Tibial artery (tissue), 4 donors: ENCODE measurements at regions not wholly inside any gene's neighbourhood (a gene's known extent, or its start where the extent isn't known, plus 50 kb on each side); places are given as distances from the start of the nearest gene placed in this dataset.

Experiments used
- DNase-seq, 2 donors: peaks; one replicate each; pipeline ENCODE4 v3.0.0-alpha.2; 2019
- H3K27ac ChIP-seq, 2 donors: fragments of 200-600 bp; sonication (generic) in 1 of 2; 1 replicate in 1 of 2; 2 replicates in 1 of 2; pipeline ENCODE4 v1.5.1; 2018 to 2019; ENCODE audit warnings: mild to moderate bottlenecking in 1 of 2
- H3K27me3 ChIP-seq, 2 donors: fragments of 200-600 bp; sonication (generic) in 1 of 2; one replicate each; pipeline versions ENCODE4 v1.5.1 to v1.6.0; 2016 to 2019
- H3K36me3 ChIP-seq, 3 donors: fragments of 200-600 bp; sonication (generic) in 2 of 3; one replicate each; pipeline ENCODE4 v1.5.1; 2016 to 2019; ENCODE audit warnings: mild to moderate bottlenecking in 2 of 3
- H3K4me1 ChIP-seq, 4 donors: fragments of 200-600 bp; sonication (generic) in 2 of 4; 1 replicate in 3 of 4; 2 replicates in 1 of 4; pipeline ENCODE4 v1.5.1; 2016 to 2019
- H3K4me3 ChIP-seq, 2 donors: fragments of 200-600 bp; sonication (generic) in 1 of 2; 1 replicate in 1 of 2; 2 replicates in 1 of 2; pipeline ENCODE4 v1.5.1; 2018 to 2019; ENCODE audit warnings: mild to moderate bottlenecking in 2 of 2
- H3K9me3 ChIP-seq, 3 donors: fragments of 200-600 bp; sonication (generic) in 1 of 3; one replicate each; pipeline ENCODE4 v1.5.1; 2016 to 2019
- intact Hi-C: fragments of 100-400 bp; cut with DNase I; formaldehyde crosslinking; loops from one replicate; pipeline ENCODE4 v1.15.0; 2023; ENCODE audit warnings: low total_unique reads
- TF ChIP-seq, protein P1 (sequence below), 2 experiments: fragments of 200-600 bp in 1 of 2; fragments of 450-650 bp in 1 of 2; IDR thresholded peaks; one replicate each; pipeline ENCODE4 v1.5.1; 2017 to 2019; ENCODE audit warnings: antibody characterized with exemption in 2 of 2, mild to moderate bottlenecking in 1 of 2, moderate library complexity in 1 of 2

DNA sequence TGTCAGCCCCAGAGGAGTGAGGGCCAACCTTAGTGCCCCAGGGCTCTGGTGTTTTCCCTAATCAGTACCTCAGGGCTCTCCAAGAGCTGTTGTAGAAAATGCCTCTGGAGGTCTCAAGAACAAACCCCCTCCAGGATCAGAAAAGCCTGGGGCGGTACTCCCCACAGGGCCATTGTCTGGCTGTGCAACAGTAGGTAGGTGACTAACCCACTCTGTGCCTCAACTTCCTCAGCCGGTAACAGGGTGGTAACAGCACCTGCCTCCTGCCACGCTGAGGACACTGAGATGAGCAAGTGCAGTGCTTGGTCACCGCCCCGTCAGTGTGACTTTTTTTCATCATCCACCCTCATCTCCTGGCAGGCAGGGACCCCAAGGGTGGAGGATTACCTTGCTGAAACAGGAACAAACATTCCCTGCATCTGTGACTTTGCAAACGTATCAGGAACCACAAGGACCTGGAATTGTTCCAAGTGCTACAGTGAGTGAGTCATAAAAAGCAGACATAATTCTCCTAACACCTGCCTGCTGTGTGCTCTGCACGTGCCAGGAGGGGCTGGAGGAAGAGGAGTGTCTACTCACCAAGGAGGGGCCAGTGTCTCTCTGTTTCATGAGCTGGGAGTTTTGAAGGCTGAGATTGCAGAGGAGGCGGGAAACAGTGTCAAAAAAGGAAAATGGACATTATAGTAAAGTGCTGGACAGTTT lies 440.8 kb downstream of the NPHP4 start:
- Histone ChIP-seq H3K4me3 (no peak overlapping the region), H3K27me3 (peaks cover 0 to 6% of the 10 kb centered on the region in 2 donors), H3K4me1 (no peaks in the 10 kb centered on the region), H3K9me3 (no peaks in the 10 kb centered on the region), H3K36me3 (no peaks in the 10 kb centered on the region), H3K27ac (no peak overlapping the region)
- DNase-seq = no peak
- TF ChIP-seq, protein P1, sequence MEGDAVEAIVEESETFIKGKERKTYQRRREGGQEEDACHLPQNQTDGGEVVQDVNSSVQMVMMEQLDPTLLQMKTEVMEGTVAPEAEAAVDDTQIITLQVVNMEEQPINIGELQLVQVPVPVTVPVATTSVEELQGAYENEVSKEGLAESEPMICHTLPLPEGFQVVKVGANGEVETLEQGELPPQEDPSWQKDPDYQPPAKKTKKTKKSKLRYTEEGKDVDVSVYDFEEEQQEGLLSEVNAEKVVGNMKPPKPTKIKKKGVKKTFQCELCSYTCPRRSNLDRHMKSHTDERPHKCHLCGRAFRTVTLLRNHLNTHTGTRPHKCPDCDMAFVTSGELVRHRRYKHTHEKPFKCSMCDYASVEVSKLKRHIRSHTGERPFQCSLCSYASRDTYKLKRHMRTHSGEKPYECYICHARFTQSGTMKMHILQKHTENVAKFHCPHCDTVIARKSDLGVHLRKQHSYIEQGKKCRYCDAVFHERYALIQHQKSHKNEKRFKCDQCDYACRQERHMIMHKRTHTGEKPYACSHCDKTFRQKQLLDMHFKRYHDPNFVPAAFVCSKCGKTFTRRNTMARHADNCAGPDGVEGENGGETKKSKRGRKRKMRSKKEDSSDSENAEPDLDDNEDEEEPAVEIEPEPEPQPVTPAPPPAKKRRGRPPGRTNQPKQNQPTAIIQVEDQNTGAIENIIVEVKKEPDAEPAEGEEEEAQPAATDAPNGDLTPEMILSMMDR (IDR thresholded peaks at IDR 0.05) = no peak
- intact Hi-C loops = no loop called here

DNA sequence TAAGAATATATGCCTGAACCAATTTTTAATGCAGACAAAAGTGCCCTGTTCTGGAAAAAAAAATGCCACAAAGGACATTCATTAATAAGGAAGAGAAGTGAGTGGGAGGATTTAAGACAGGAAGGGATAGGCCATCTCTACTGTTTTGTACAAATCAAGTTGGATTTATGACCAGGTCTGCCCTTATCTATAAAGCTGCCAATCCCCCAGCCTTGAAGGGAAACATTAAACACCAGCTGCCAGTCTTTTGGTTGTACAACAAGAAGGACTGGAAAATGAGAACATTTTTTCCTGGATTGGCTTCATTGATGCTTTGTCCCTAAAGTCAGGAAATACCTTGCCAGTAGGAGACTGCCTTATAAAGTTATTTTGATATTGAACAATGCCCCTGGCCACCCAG lies 444.0 kb downstream of the NPHP4 start:
- no peak overlapping the region for H3K27ac ChIP-seq
- no peaks in the 10 kb centered on the region for H3K4me1 ChIP-seq
- H3K27me3 ChIP-seq = peaks cover 0 to 12% of the 10 kb centered on the region in 2 donors
- H3K36me3 ChIP-seq = no peaks in the 10 kb centered on the region
- no peak for DNase-seq
- H3K9me3 ChIP-seq = no peaks in the 10 kb centered on the region
- intact Hi-C loops = no loop called here
- TF ChIP-seq, protein P1 (IDR thresholded peaks at IDR 0.05) = no peak
- H3K4me3 ChIP-seq = no peak overlapping the region

DNA sequence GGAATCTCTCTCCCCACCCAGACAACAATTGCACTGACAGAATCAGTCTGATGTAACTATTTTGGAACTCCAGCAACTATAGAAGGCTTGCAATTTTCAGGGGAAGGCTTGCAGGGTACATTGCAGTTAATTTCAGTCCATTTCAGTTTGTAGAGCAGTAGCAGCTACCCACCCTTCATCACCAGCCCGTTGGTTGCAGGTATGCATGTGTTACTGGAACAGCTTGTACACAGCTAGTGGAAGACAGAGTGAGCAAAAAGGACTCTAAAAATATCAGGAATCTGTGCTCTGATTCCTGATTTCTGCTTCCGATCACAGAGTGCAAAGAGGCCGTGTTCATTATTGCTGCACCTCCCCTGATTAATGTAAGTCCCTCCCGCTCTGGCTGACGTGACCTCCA lies 449.0 kb downstream of the NPHP4 start:
- Histone ChIP-seq H3K27me3 (peaks cover 0 to 9% of the 10 kb centered on the region in 2 donors), H3K4me1 (no peaks in the 10 kb centered on the region), H3K4me3 (no peak overlapping the region), H3K9me3 (no peaks in the 10 kb centered on the region), H3K27ac (no peak overlapping the region), H3K36me3 (no peaks in the 10 kb centered on the region)
- no peak for DNase-seq
- TF ChIP-seq, protein P1 (IDR thresholded peaks at IDR 0.05) = no peak
- intact Hi-C loops = no loop called here

DNA sequence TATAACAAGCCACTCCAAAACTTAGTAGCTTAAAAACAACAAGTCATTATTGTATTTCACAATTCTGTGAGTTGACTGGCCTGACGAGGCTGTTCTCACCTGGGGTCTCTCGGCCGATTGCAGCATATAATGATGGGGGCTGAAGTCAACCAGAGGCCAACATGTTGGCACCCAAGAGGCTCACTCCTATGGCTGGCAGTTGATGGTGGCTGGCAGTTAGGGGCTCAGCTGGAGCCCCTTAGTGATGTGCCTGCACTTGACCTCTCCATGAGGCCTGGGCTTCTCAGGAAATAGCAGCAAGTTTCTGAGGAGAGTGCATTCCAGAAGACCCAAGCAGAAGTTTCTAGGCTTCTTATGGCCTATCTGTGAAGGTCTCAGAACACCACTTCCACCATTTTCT lies 459.4 kb downstream of the NPHP4 start:
- TF ChIP-seq, protein P1 (IDR thresholded peaks at IDR 0.05) = no peak
- Histone ChIP-seq H3K27me3 (peaks cover 0 to 3% of the 10 kb centered on the region in 2 donors), H3K36me3 (no peaks in the 10 kb centered on the region), H3K27ac (no peak overlapping the region), H3K4me3 (no peak overlapping the region), H3K9me3 (peaks cover 5 to 9% (median 9%) of the 10 kb centered on the region in 3 donors), H3K4me1 (no peaks in the 10 kb centered on the region)
- intact Hi-C loops = no loop called here
- DNase-seq = no peak

DNA sequence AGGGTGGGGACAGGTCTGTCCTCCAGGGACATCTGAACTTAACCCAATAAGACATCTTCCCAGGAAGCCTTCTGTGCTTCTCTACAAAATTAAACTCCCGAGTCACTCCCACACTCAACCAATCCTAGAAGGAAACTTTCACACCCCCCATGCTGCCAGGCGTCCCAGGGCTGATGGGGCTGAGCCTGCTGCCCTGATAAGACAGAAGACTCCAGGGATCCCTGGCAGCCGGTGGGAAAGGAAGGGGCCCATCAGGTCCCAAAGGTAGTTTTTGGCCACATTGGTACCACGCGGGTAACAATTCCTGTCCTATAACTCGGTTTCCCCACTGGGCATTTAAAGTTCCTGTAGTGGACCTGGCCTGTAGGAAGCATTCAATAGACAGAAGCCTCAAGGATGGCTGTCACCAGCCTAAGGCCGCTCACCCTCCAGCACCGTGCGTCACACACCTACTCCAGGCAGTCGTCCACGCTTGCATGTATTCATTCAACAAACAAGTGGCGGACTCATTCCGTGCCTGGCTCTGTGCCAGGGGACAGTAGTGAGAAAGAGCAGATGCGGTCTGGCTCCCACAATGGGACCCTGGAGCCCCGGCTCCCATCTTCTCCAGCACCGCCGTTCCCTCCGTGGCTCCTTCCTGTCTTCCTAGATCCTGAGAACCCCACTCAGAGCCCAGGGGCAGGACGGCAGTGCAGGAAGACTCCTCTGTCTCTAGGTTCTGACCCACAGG lies 465.2 kb downstream of the NPHP4 start:
- H3K27ac ChIP-seq = no peak overlapping the region
- TF ChIP-seq, protein P1 (IDR thresholded peaks at IDR 0.05) = no peak
- H3K9me3 ChIP-seq = peaks cover 5 to 9% (median 9%) of the 10 kb centered on the region in 3 donors
- H3K4me1 ChIP-seq = no peaks in the 10 kb centered on the region
- DNase-seq = no peak
- H3K27me3 ChIP-seq = peaks cover 0 to 39% of the 10 kb centered on the region in 2 donors
- no peaks in the 10 kb centered on the region for H3K36me3 ChIP-seq
- intact Hi-C loops = no loop called here
- H3K4me3 ChIP-seq = no peak overlapping the region
